Breast epithelium (tissue), 4 donors: ENCODE measurements at regions not wholly inside any gene's neighbourhood (a gene's known extent, or its start where the extent isn't known, plus 50 kb on each side); places are given as distances from the start of the nearest gene placed in this dataset.
A peak's percentile ranks its signal among the peaks of the same experiment; 100 is the strongest.

Source experiments
- DNase-seq, 2 donors: peaks; one replicate each; pipeline ENCODE4 v3.0.0-alpha.2; 2019; ENCODE audit warnings: low spot score in 2 of 2
- H3K27ac ChIP-seq, 2 donors: fragments of 200-600 bp; sonication (generic) in 1 of 2; one replicate each; pipeline ENCODE4 v1.5.1; 2016 to 2019; ENCODE audit warnings: mild to moderate bottlenecking in 1 of 2
- H3K27me3 ChIP-seq, 2 donors: fragments of 200-600 bp; sonication (generic) in 1 of 2; one replicate each; pipeline versions ENCODE4 v1.5.1 to v1.6.0; 2017 to 2019; ENCODE audit warnings: control low read depth in 1 of 2, mild to moderate bottlenecking in 1 of 2
- H3K36me3 ChIP-seq: fragments of 200-600 bp; one replicate; pipeline ENCODE4 v1.5.1; 2019
- H3K4me1 ChIP-seq, 2 donors: fragments of 200-600 bp; sonication (generic); one replicate each; pipeline ENCODE4 v1.5.1; 2016 to 2019; ENCODE audit warnings: control low read depth in 1 of 2
- H3K4me3 ChIP-seq, 3 donors: fragments of 200-600 bp; sonication (generic); 1 replicate in 2 of 3; 2 replicates in 1 of 3; pipeline ENCODE4 v1.5.1; 2016 to 2019; ENCODE audit warnings: mild to moderate bottlenecking in 3 of 3, moderate library complexity in 2 of 3
- H3K9me3 ChIP-seq, 2 donors: fragments of 200-600 bp; sonication (generic) in 1 of 2; one replicate each; pipeline ENCODE4 v1.5.1; 2016 to 2019; ENCODE audit warnings: control low read depth in 1 of 2
- POLR2A ChIP-seq: fragments of 450-650 bp; IDR thresholded peaks from one replicate; pipeline ENCODE4 v1.6.1; 2016; ENCODE audit warnings: antibody characterized with exemption, mild to moderate bottlenecking, moderate library complexity
- POLR2AphosphoS5 ChIP-seq, 3 donors: sonication (generic); formaldehyde crosslinking; IDR thresholded peaks; one replicate each; pipeline ENCODE4 v1.6.1; 2017; ENCODE audit warnings: antibody characterized with exemption in 3 of 3
- intact Hi-C: fragments of 100-400 bp; cut with DNase I; formaldehyde crosslinking; loops from one replicate; pipeline ENCODE4 v1.15.1; 2023; ENCODE audit warnings: low total_unique reads
- TF ChIP-seq, protein P1 (sequence below), 3 donors: fragments of 450-650 bp; IDR thresholded peaks; one replicate each; pipeline ENCODE4 v1.5.1; 2016 to 2017; ENCODE audit warnings: antibody characterized with exemption in 3 of 3, mild to moderate bottlenecking in 3 of 3, moderate library complexity in 3 of 3

GRCh38 chr10:55449981-55450380, 649.0 kb upstream of the PCDH15 start:
- TF ChIP-seq POLR2A (no peak), POLR2AphosphoS5 (IDR thresholded peaks at IDR 0.05) (no peak)
- TF ChIP-seq, protein P1, sequence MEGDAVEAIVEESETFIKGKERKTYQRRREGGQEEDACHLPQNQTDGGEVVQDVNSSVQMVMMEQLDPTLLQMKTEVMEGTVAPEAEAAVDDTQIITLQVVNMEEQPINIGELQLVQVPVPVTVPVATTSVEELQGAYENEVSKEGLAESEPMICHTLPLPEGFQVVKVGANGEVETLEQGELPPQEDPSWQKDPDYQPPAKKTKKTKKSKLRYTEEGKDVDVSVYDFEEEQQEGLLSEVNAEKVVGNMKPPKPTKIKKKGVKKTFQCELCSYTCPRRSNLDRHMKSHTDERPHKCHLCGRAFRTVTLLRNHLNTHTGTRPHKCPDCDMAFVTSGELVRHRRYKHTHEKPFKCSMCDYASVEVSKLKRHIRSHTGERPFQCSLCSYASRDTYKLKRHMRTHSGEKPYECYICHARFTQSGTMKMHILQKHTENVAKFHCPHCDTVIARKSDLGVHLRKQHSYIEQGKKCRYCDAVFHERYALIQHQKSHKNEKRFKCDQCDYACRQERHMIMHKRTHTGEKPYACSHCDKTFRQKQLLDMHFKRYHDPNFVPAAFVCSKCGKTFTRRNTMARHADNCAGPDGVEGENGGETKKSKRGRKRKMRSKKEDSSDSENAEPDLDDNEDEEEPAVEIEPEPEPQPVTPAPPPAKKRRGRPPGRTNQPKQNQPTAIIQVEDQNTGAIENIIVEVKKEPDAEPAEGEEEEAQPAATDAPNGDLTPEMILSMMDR (IDR thresholded peaks at IDR 0.05) = no peak
- DNase-seq = no peak
- Histone ChIP-seq H3K27me3 (no peaks in the 10 kb centered on the region), H3K4me1 (no peaks in the 10 kb centered on the region), H3K36me3 (no peaks in the 10 kb centered on the region), H3K4me3 (no peak overlapping the region), H3K27ac (no peak overlapping the region), H3K9me3 (no peaks in the 10 kb centered on the region)
- intact Hi-C loops = no loop called here

DNA sequence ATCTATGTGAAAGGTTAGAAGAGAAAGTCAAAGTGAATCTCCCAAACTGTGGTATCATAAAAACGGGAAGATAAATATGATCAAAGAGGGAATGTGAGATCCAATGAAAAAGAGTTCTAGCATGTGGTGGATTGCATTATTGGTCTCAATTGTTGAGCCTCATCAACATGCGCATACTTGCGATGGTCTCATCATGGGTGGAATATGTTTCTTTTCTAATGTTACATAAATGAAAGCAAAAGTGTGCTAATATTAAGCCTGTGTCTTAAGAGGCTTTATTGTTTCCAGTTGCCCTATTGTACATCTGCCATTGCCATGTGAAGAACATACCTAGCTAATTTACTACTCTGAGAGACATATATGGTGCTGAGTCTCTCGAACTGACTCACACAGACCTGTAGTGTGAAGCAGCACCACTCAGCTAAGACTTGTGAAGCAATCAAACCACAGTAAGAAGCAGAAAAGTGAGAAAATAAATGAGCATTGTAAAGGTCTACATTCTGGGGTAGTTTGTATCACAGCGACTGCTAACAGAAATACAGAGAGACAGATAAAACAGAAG, 645.5 kb upstream of the PCDH15 start:
- intact Hi-C loops = no loop called here
- Histone ChIP-seq H3K9me3 (no peaks in the 10 kb centered on the region), H3K27ac (no peak overlapping the region), H3K27me3 (no peaks in the 10 kb centered on the region), H3K4me1 (no peaks in the 10 kb centered on the region), H3K4me3 (no peak overlapping the region), H3K36me3 (no peaks in the 10 kb centered on the region)
- DNase-seq = no peak
- TF ChIP-seq POLR2AphosphoS5 (IDR thresholded peaks at IDR 0.05) = no peak
- TF ChIP-seq, protein P1 (IDR thresholded peaks at IDR 0.05) = no peak
- TF ChIP-seq POLR2A = no peak

DNA sequence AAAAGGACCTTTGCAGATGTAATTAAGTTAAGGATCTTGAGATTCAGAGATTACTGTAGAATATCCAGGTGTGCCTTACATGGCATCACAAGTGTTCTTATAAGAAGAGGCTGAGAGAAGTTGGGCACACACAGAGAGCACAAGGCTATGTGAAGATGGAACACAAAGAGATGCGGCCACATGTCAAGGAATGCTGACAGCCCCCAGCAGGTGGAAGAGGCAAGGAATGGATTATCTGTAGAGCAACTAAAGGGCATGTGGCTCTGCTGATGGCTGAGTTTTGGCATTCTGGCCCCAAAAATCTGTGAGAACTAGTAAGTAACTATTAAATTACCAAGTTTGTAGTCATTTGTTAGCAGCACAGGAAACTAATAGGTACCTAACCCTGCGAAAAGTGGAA, 640.7 kb upstream of the PCDH15 start:
- Histone ChIP-seq H3K9me3 (no peaks in the 10 kb centered on the region), H3K27ac (no peak overlapping the region), H3K4me1 (no peaks in the 10 kb centered on the region), H3K36me3 (no peaks in the 10 kb centered on the region), H3K27me3 (no peaks in the 10 kb centered on the region), H3K4me3 (no peak overlapping the region)
- intact Hi-C loops = no loop called here
- DNase-seq = no peak
- no peak for TF ChIP-seq POLR2A

DNA sequence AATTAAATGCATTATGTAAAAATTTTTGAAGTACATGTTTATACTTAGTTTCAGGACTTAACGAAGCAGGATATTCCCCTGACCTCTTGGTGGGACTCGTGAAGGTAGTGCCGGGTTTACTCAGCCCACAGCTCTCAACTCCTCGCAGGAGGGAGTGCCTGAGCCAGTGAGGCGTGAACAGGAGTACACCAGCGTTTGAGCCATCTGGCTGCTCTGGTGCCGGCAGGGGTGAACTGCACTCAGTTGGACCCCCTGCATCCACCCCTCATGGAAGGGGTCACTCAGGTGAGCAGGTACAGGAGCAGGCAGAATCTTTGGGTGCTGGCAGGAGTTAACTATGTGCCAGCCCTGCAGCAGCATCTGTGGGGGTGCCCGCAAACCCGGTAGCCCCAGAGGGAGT, 625.1 kb upstream of the PCDH15 start:
- H3K36me3 ChIP-seq = no peaks in the 10 kb centered on the region
- H3K4me1 ChIP-seq = no peaks in the 10 kb centered on the region
- H3K27me3 ChIP-seq = no peaks in the 10 kb centered on the region
- TF ChIP-seq, protein P1 (IDR thresholded peaks at IDR 0.05) = no peak
- no peak for TF ChIP-seq POLR2AphosphoS5 (IDR thresholded peaks at IDR 0.05)
- no peak for TF ChIP-seq POLR2A
- H3K4me3 ChIP-seq = no peak overlapping the region
- H3K9me3 ChIP-seq = no peaks in the 10 kb centered on the region
- DNase-seq = no peak
- intact Hi-C loops = no loop called here
- H3K27ac ChIP-seq = no peak overlapping the region

DNA sequence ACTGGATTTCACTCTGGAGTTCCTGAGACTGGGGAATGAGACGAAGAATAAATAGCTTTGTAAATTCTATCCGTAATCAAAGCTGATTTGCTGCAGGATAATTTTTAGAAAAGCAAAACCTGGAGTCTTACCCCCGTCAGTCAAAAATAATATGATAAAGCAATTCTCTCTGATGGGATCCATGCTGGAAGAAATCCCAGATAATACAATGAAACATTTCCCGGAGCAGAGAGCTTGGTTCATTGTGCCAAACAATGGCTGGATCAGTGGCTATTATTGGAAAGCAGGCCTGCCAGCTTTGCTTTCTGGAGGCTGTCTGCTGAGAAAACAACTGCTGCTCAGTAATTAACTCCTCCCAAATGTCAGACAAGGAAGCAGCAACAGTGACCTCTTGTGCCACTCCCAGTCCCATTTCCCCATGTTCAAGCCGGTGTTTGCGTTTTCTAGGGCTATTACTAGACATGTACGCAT, 609.4 kb upstream of the PCDH15 start:
- Histone ChIP-seq H3K27me3 (no peaks in the 10 kb centered on the region), H3K9me3 (no peaks in the 10 kb centered on the region), H3K4me1 (no peaks in the 10 kb centered on the region), H3K27ac (no peak overlapping the region), H3K36me3 (no peaks in the 10 kb centered on the region), H3K4me3 (no peak overlapping the region)
- TF ChIP-seq, protein P1 (IDR thresholded peaks at IDR 0.05) = no peak
- TF ChIP-seq POLR2AphosphoS5 (IDR thresholded peaks at IDR 0.05) (no peak), POLR2A (no peak)
- intact Hi-C loops = no loop called here
- DNase-seq = peak; percentile 34 to 52

DNA sequence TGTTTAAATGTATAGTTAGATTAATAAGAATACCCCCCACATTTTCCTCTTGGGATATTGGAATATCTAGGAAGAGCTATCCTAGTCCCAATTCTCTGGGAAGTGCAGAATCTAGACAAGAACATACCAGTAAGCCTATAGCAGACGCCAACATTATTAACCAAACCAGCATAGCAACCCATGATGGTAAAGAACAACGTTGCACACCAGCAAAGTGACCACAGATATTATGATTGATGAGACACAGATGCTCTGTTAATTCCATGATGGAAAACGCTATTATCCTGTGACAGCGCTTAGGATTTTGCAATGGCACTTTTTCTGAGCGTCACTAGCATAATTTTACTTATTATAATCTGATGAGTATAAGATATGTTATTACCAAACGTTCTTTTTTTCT, 603.1 kb upstream of the PCDH15 start:
- no peak for DNase-seq
- Histone ChIP-seq H3K27ac (no peak overlapping the region), H3K4me3 (no peak overlapping the region), H3K36me3 (no peaks in the 10 kb centered on the region), H3K4me1 (no peaks in the 10 kb centered on the region), H3K9me3 (no peaks in the 10 kb centered on the region), H3K27me3 (no peaks in the 10 kb centered on the region)
- intact Hi-C loops = no loop called here
- no peak for TF ChIP-seq POLR2AphosphoS5 (IDR thresholded peaks at IDR 0.05)
- TF ChIP-seq, protein P1 (IDR thresholded peaks at IDR 0.05) = no peak
- no peak for TF ChIP-seq POLR2A
